Coronary artery (tissue), 2 donors: ENCODE measurements at regions not wholly inside any gene's neighbourhood (a gene's known extent, or its start where the extent isn't known, plus 50 kb on each side); places are given as distances from the start of the nearest gene placed in this dataset.

Experiments
- DNase-seq: peaks from one replicate; pipeline ENCODE4 v3.0.0-alpha.2; 2017; ENCODE audit warnings: low spot score
- H3K27ac ChIP-seq, 2 donors: fragments of 200-600 bp; sonication (generic); one replicate each; pipeline ENCODE4 v1.5.1; 2016 to 2019
- H3K4me3 ChIP-seq: fragments of 200-600 bp; sonication (generic); 2 replicates; pipeline ENCODE4 v1.5.1; 2016; ENCODE audit warnings: mild to moderate bottlenecking, moderate library complexity
- CTCF ChIP-seq: fragments of 200-600 bp; sonication (generic); IDR thresholded peaks from one replicate; pipeline ENCODE4 v1.5.1; 2019; ENCODE audit warnings: antibody characterized with exemption

GRCh38 chr7:26531926-26532325 lies 240.3 kb downstream of the SNX10 start:
- no peak for DNase-seq
- no peak overlapping the region for H3K27ac ChIP-seq
- H3K4me3 ChIP-seq = no peak overlapping the region
- no peak for TF ChIP-seq CTCF

- no peak for TF ChIP-seq CTCF
- no peak overlapping the region for H3K27ac ChIP-seq
- no peak overlapping the region for H3K4me3 ChIP-seq
- no peak for DNase-seq
These were observed 240.8 kb downstream of the SNX10 start for GRCh38 chr7:26532471-26532870.

- no peak overlapping the region for H3K27ac ChIP-seq
- H3K4me3 ChIP-seq = no peak overlapping the region
- DNase-seq = no peak
- no peak for TF ChIP-seq CTCF
These were observed 241.6 kb downstream of the SNX10 start for GRCh38 chr7:26533217-26533616.

GRCh38 chr7:26534649-26535482 lies 243.2 kb downstream of the SNX10 start:
- Histone ChIP-seq H3K4me3 (no peak overlapping the region), H3K27ac (no peak overlapping the region)
- TF ChIP-seq CTCF = no peak
- no peak for DNase-seq

GRCh38 chr7:26535483-26536007 lies 243.9 kb downstream of the SNX10 start:
- no peak for TF ChIP-seq CTCF
- Histone ChIP-seq H3K4me3 (no peak overlapping the region), H3K27ac (no peak overlapping the region)
- DNase-seq = no peak

- Histone ChIP-seq H3K4me3 (no peak overlapping the region), H3K27ac (no peak overlapping the region)
- TF ChIP-seq CTCF = no peak
- no peak for DNase-seq
These were observed 246.6 kb downstream of the SNX10 start for GRCh38 chr7:26538216-26538615.

GRCh38 chr7:26538689-26539088 lies 247.0 kb downstream of the SNX10 start:
- H3K27ac ChIP-seq = no peak overlapping the region
- DNase-seq = no peak
- no peak for TF ChIP-seq CTCF
- H3K4me3 ChIP-seq = no peak overlapping the region
